H1 (cell line): ENCODE measurements at regions not wholly inside any gene's neighbourhood (a gene's known extent, or its start where the extent isn't known, plus 50 kb on each side); places are given as distances from the start of the nearest gene placed in this dataset.

ENCODE experiments used
- CTCF ChIA-PET: fragments of 300-600 bp; sonication (Branson Sonifier 250); formaldehyde crosslinking; loops from one replicate; lab custom pipeline; 2021; ENCODE audit not compliant: partially characterized antibody; lab: Charles Lee
- POLR2A ChIA-PET: fragments of 300-600 bp; sonication (Branson Sonifier 250); formaldehyde crosslinking; loops from one replicate; lab custom pipeline; 2021; ENCODE audit warnings: inconsistent platforms; ENCODE audit not compliant: partially characterized antibody; lab: Charles Lee
- DNase-seq, 2 experiments: peaks; one replicate each; pipeline versions ENCODE4 v3.0.0 to v3.0.0-alpha.2; 2010 to 2022; ENCODE audit warnings: low spot score in 2 of 2, low read depth in 1 of 2, mixed read lengths in 1 of 2
- FAIRE-seq: peaks from 2 replicates; lab custom pipeline; 2011; peaks lifted over from hg19 to GRCh38; lab: Jason Lieb, UNC
- H2AFZ ChIP-seq: 2 replicates; pipeline ENCODE4 v1.8.1; 2012; ENCODE audit warnings: low read length, inconsistent platforms
- H2AK5ac ChIP-seq: 2 replicates; pipeline ENCODE4 v1.6.1; 2013; ENCODE audit warnings: low read depth, low read length
- H2BK120ac ChIP-seq: replicated peaks from 2 replicates; pipeline ENCODE3; 2013; ENCODE audit warnings: low read depth, low read length, inconsistent platforms
- H2BK12ac ChIP-seq: 2 replicates; pipeline ENCODE4 v1.6.1; 2013; ENCODE audit warnings: low read depth, low read length
- H2BK15ac ChIP-seq: 2 replicates; pipeline ENCODE4 v1.6.1; 2013; ENCODE audit warnings: low read length
- H2BK20ac ChIP-seq: 2 replicates; pipeline ENCODE4 v1.6.1; 2013; ENCODE audit warnings: low read length
- H2BK5ac ChIP-seq: 2 replicates; pipeline ENCODE4 v1.6.1; 2013; ENCODE audit warnings: low read depth, low read length
- H3K14ac ChIP-seq: 2 replicates; pipeline ENCODE4 v1.6.1; 2013; ENCODE audit warnings: inconsistent platforms; ENCODE audit not compliant: insufficient read length
- H3K18ac ChIP-seq: 2 replicates; pipeline ENCODE4 v1.6.1; 2013; ENCODE audit warnings: low read length; ENCODE audit errors: extremely low read depth
- H3K23ac ChIP-seq: 2 replicates; pipeline ENCODE4 v1.6.1; 2013; ENCODE audit warnings: inconsistent platforms; ENCODE audit not compliant: insufficient read length
- H3K23me2 ChIP-seq: 2 replicates; pipeline ENCODE4 v1.6.1; 2013; ENCODE audit warnings: low read depth, low read length
- H3K27ac ChIP-seq: 2 replicates; pipeline ENCODE4 v1.6.1; 2011; ENCODE audit warnings: low read depth, low read length, inconsistent platforms
- H3K27me3 ChIP-seq, 4 experiments: replicated peaks in 1 of 4; 1 replicate in 1 of 4; 2 replicates in 3 of 4; pipeline versions ENCODE4 v1.6.1 to v1.8.1; 2011 to 2013; ENCODE audit warnings: low read length in 3 of 4, mild to moderate bottlenecking in 3 of 4, inconsistent platforms in 2 of 4, mixed read lengths in 2 of 4, moderate library complexity in 1 of 4; ENCODE audit not compliant: control insufficient read depth in 3 of 4, insufficient read depth in 3 of 4; ENCODE audit errors: extremely low read depth in 1 of 4
- H3K36me3 ChIP-seq, 4 experiments: 2 replicates each; pipeline versions ENCODE4 v1.6.1 to v1.8.1; 2011 to 2013; ENCODE audit warnings: mild to moderate bottlenecking in 4 of 4, low read length in 3 of 4, moderate library complexity in 2 of 4, control low read depth in 1 of 4, inconsistent platforms in 1 of 4; ENCODE audit not compliant: insufficient read depth in 4 of 4, control insufficient read depth in 2 of 4
- H3K4ac ChIP-seq: replicated peaks from 2 replicates; pipeline ENCODE3; 2013; ENCODE audit warnings: low read length, low read depth, mixed read lengths, inconsistent platforms; ENCODE audit not compliant: insufficient read length
- H3K4me1 ChIP-seq, 4 experiments: replicated peaks in 1 of 4; 1 replicate in 1 of 4; 2 replicates in 3 of 4; pipeline versions ENCODE4 v1.6.1 to v1.8.1; 2011 to 2013; ENCODE audit warnings: low read length in 3 of 4, inconsistent platforms in 2 of 4, mixed read lengths in 1 of 4; ENCODE audit not compliant: insufficient read depth in 4 of 4, control insufficient read depth in 3 of 4
- H3K4me2 ChIP-seq, 2 experiments: 2 replicates each; pipeline versions ENCODE4 v1.6.1 to v1.8.1; 2011 to 2013; ENCODE audit warnings: low read depth in 2 of 2, low read length in 2 of 2, control low read depth in 1 of 2, inconsistent platforms in 1 of 2, mild to moderate bottlenecking in 1 of 2; ENCODE audit not compliant: insufficient read depth in 1 of 2
- H3K4me3 ChIP-seq, 4 experiments: fragments of 200-600, 300-600 bp in 1 of 4; sonication (generic), shearing (Covaris generic), sonication (Bioruptor Twin) in 1 of 4; 2 replicates each; pipeline versions ENCODE4 v1.5.1 to v1.8.1; 2011 to 2016; ENCODE audit warnings: low read length in 4 of 4, low read depth in 3 of 4, control low read depth in 2 of 4, inconsistent platforms in 2 of 4, mild to moderate bottlenecking in 2 of 4, mixed read lengths in 1 of 4, moderate library complexity in 1 of 4; ENCODE audit not compliant: insufficient read depth in 2 of 4; ENCODE audit errors: extremely low read depth in 1 of 4
- H3K56ac ChIP-seq: replicated peaks from 2 replicates; pipeline ENCODE3; 2013; ENCODE audit warnings: low read depth, mild to moderate bottlenecking, mixed read lengths, low read length, inconsistent platforms; ENCODE audit not compliant: insufficient read length
- H3K79me1 ChIP-seq: 2 replicates; pipeline ENCODE4 v1.6.1; 2013; ENCODE audit warnings: low read depth, low read length, control low read depth
- H3K79me2 ChIP-seq, 2 experiments: 2 replicates each; pipeline versions ENCODE4 v1.6.1 to v1.8.1; 2012 to 2013; ENCODE audit warnings: low read length in 2 of 2, mild to moderate bottlenecking in 2 of 2, inconsistent platforms in 1 of 2; ENCODE audit not compliant: insufficient read depth in 2 of 2, control insufficient read depth in 1 of 2
- H3K9ac ChIP-seq, 4 experiments: replicated peaks in 1 of 4; 1 replicate in 1 of 4; 2 replicates in 3 of 4; pipeline versions ENCODE4 v1.6.1 to v1.8.1; 2011 to 2013; ENCODE audit warnings: low read depth in 3 of 4, low read length in 3 of 4, control low read depth in 2 of 4, mild to moderate bottlenecking in 2 of 4, moderate library complexity in 2 of 4, inconsistent platforms in 1 of 4; ENCODE audit errors: extremely low read depth in 1 of 4
- H3K9me3 ChIP-seq, 2 experiments: 2 replicates each; pipeline versions ENCODE4 v1.6.1 to v1.8.1; 2012 to 2013; ENCODE audit warnings: mild to moderate bottlenecking in 2 of 2, moderate library complexity in 2 of 2, control low read depth in 1 of 2, inconsistent platforms in 1 of 2, low read depth in 1 of 2, low read length in 1 of 2, mixed read lengths in 1 of 2; ENCODE audit not compliant: insufficient read depth in 2 of 2
- H4K20me1 ChIP-seq, 2 experiments: replicated peaks in 1 of 2; 2 replicates each; pipeline versions ENCODE3 to v1.8.1; 2011 to 2013; ENCODE audit warnings: inconsistent platforms in 2 of 2, low read length in 2 of 2, mild to moderate bottlenecking in 1 of 2; ENCODE audit not compliant: insufficient read depth in 2 of 2, control insufficient read depth in 1 of 2
- H4K5ac ChIP-seq: 2 replicates; pipeline ENCODE4 v1.6.1; 2013; ENCODE audit warnings: low read length, low read depth, mixed read lengths, inconsistent platforms; ENCODE audit not compliant: insufficient read length
- H4K8ac ChIP-seq: 2 replicates; pipeline ENCODE4 v1.8.0; 2013; ENCODE audit warnings: mild to moderate bottlenecking, moderate library complexity, low read length, inconsistent platforms; ENCODE audit not compliant: insufficient read depth; ENCODE audit errors: extremely low read depth
- H4K91ac ChIP-seq: replicated peaks from 2 replicates; pipeline ENCODE3; 2013; ENCODE audit warnings: low read length, mixed read lengths, inconsistent platforms; ENCODE audit not compliant: insufficient read length
- CHD2 ChIP-seq: IDR thresholded peaks from 2 replicates; pipeline ENCODE4 v1.6.1; 2012; ENCODE audit warnings: low read length, improper control_type of control experiment
- KDM1A ChIP-seq: fragments of 200-600, 300-600 bp; sonication (generic); IDR thresholded peaks from 2 replicates; pipeline ENCODE4 v1.7.1; 2016; ENCODE audit warnings: mild to moderate bottlenecking, low read length, borderline replicate concordance
- NANOG ChIP-seq: IDR thresholded peaks from 2 replicates; pipeline ENCODE4 v1.6.1; 2011; ENCODE audit warnings: low read length, low read depth, mild to moderate bottlenecking, inconsistent platforms; ENCODE audit not compliant: insufficient read depth, poor library complexity, severe bottlenecking
- RNF2 ChIP-seq: fragments of 200-900, 300-1000 bp; sonication (generic); IDR thresholded peaks from 2 replicates; pipeline ENCODE4 v1.7.1; 2016; ENCODE audit warnings: borderline replicate concordance, low read depth, mild to moderate bottlenecking, antibody characterized with exemption, low read length; ENCODE audit not compliant: poor library complexity, severe bottlenecking; ENCODE audit errors: missing control alignments
- WGBS, 2 experiments: shearing (Covaris generic) in 1 of 2; methylation state at CpG; one replicate each; pipeline versions ENCODE4 v1.1.6 to v1.1.7; 2013 to 2015; ENCODE audit warnings: low lambda C conversion rate in 2 of 2, mixed read lengths in 2 of 2, inconsistent platforms in 1 of 2, low coverage in 1 of 2, missing lambda C conversion rate in 1 of 2; ENCODE audit not compliant: insufficient replicate concordance in 2 of 2, insufficient coverage in 1 of 2, insufficient read length in 1 of 2; ENCODE audit errors: extremely low coverage in 1 of 2, missing lambda C conversion rate in 1 of 2; 5-methylcytosine and 5-hydroxymethylcytosine counted together

GRCh38 chr20:30505566-30505965, 751.9 kb upstream of the DEFB115 start:
- H3K79me1 ChIP-seq = no peaks in the 10 kb centered on the region
- H4K8ac ChIP-seq = no peak overlapping the region
- H3K56ac ChIP-seq = no peak overlapping the region
- H3K27ac ChIP-seq = no peak overlapping the region
- no peak overlapping the region for H3K4ac ChIP-seq
- no peak overlapping the region for H2BK15ac ChIP-seq
- peaks cover 29 to 74% of the 10 kb centered on the region in 2 experiments for H3K9me3 ChIP-seq
- no peak overlapping the region for H2AFZ ChIP-seq
- no peaks in the 10 kb centered on the region for H3K27me3 ChIP-seq
- FAIRE-seq (no peak), DNase-seq (no peak)
- no peak overlapping the region for H3K23ac ChIP-seq
- no peak overlapping the region for H4K5ac ChIP-seq
- H3K18ac ChIP-seq = no peak overlapping the region
- H3K4me2 ChIP-seq = no peak overlapping the region
- H2BK12ac ChIP-seq = no peak overlapping the region
- no peaks in the 10 kb centered on the region for H3K4me1 ChIP-seq
- CTCF ChIA-PET = no interaction called here
- 95% methylated on average over 8 of the region's 9 CpGs; no CpG with 5 or more reads in 1 of the 2 experiments for WGBS, 2 experiments
- H2AK5ac ChIP-seq = no peak overlapping the region
- peaks cover 2% of the 10 kb centered on the region; the same call in 1 of the 2 replicates for H3K23me2 ChIP-seq
- no peak for TF ChIP-seq CHD2
- TF ChIP-seq NANOG = no peak
- TF ChIP-seq RNF2 = no peak
- TF ChIP-seq KDM1A = no peak
- H3K14ac ChIP-seq = no peak overlapping the region
- H4K20me1 ChIP-seq = no peaks in the 10 kb centered on the region
- no peak overlapping the region for H4K91ac ChIP-seq
- H3K4me3 ChIP-seq = no peak overlapping the region
- POLR2A ChIA-PET = no interaction called here
- no peak overlapping the region for H2BK120ac ChIP-seq
- H3K79me2 ChIP-seq = no peaks in the 10 kb centered on the region
- H2BK5ac ChIP-seq = no peak overlapping the region
- no peak overlapping the region for H2BK20ac ChIP-seq
- H3K36me3 ChIP-seq = no peaks in the 10 kb centered on the region
- no peak overlapping the region for H3K9ac ChIP-seq
